ENCODE measurements at regions not wholly inside any gene's neighbourhood (a gene's known extent, or its start where the extent isn't known, plus 50 kb on each side); places are given as distances from the start of the nearest gene placed in this dataset.

DNA sequence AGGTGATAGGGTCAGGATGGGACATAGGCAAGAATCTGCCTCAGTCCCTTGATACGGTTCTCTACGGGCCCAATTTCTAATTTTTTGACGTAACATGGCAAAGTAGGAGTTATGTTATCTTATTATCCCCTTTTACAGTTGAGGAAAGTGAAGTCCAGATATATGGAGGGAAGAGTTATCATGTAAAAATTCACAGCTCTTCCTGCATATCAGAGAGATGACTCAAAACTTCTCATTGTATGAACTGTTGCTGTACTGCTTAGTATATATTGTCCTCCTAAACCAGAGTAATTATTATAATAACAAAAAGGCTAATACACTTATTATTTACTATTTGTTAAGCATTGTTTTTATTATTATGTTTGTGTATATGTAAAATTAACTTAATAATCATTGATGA lies 260.5 kb upstream of the IGFBP7 start:
- no peak overlapping the region for H3K4me3 ChIP-seq (ENCODE audit: control insufficient read depth, low read depth, low read length)
- TF ChIP-seq, protein P1, sequence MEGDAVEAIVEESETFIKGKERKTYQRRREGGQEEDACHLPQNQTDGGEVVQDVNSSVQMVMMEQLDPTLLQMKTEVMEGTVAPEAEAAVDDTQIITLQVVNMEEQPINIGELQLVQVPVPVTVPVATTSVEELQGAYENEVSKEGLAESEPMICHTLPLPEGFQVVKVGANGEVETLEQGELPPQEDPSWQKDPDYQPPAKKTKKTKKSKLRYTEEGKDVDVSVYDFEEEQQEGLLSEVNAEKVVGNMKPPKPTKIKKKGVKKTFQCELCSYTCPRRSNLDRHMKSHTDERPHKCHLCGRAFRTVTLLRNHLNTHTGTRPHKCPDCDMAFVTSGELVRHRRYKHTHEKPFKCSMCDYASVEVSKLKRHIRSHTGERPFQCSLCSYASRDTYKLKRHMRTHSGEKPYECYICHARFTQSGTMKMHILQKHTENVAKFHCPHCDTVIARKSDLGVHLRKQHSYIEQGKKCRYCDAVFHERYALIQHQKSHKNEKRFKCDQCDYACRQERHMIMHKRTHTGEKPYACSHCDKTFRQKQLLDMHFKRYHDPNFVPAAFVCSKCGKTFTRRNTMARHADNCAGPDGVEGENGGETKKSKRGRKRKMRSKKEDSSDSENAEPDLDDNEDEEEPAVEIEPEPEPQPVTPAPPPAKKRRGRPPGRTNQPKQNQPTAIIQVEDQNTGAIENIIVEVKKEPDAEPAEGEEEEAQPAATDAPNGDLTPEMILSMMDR (conservative IDR thresholded peaks at IDR 0.05; ENCODE audit: control insufficient read depth, insufficient read depth, low read depth, low read length): no peak
- no peak for DNase-seq (ENCODE audit: low read depth)

- H3K4me3 ChIP-seq (ENCODE audit: control insufficient read depth, low read depth, low read length): no peak overlapping the region
- TF ChIP-seq, protein P1 (conservative IDR thresholded peaks at IDR 0.05; ENCODE audit: control insufficient read depth, insufficient read depth, low read depth, low read length): no peak
- no peak for DNase-seq (ENCODE audit: low read depth)
Measured at GRCh38 chr4:57369446-57369845, 259.3 kb upstream of the IGFBP7 start.

DNA sequence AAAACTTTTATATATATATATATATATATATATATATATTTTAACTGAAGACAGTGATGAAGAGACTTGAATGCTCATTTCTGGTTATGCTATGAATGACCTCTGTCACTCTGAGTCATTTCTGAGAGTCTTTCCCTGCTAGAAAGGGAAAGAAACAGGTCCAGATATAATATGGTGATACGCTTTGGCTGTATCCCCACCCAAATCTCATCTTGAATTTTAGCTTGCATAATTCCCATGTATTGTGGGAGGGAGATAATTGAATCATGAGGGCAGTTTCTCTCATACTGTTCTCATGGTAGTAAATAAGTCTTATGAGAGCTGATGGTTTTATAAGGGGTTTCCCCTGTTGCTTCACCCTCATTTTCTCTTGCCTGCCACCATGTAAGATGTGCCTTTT lies 254.1 kb upstream of the IGFBP7 start:
- no peak overlapping the region for H3K4me3 ChIP-seq (ENCODE audit: control insufficient read depth, low read depth, low read length)
- TF ChIP-seq, protein P1 (conservative IDR thresholded peaks at IDR 0.05; ENCODE audit: control insufficient read depth, insufficient read depth, low read depth, low read length): no peak
- DNase-seq (ENCODE audit: low read depth): no peak

- no peak for DNase-seq (ENCODE audit: low read depth)
- TF ChIP-seq, protein P1 (conservative IDR thresholded peaks at IDR 0.05; ENCODE audit: control insufficient read depth, insufficient read depth, low read depth, low read length): no peak
- H3K4me3 ChIP-seq (ENCODE audit: control insufficient read depth, low read depth, low read length): no peak overlapping the region
Measured at GRCh38 chr4:57363346-57363745, 253.2 kb upstream of the IGFBP7 start.

- no peak overlapping the region for H3K4me3 ChIP-seq (ENCODE audit: control insufficient read depth, low read depth, low read length)
- TF ChIP-seq, protein P1 (conservative IDR thresholded peaks at IDR 0.05; ENCODE audit: control insufficient read depth, insufficient read depth, low read depth, low read length): no peak
- no peak for DNase-seq (ENCODE audit: low read depth)
Measured at GRCh38 chr4:57360681-57361080, 250.5 kb upstream of the IGFBP7 start.

- DNase-seq (ENCODE audit: low read depth): no peak
- H3K4me3 ChIP-seq (ENCODE audit: control insufficient read depth, low read depth, low read length): no peak overlapping the region
- TF ChIP-seq, protein P1 (conservative IDR thresholded peaks at IDR 0.05; ENCODE audit: control insufficient read depth, insufficient read depth, low read depth, low read length): no peak
Measured at GRCh38 chr4:57355101-57355665, 245.0 kb upstream of the IGFBP7 start.

- H3K4me3 ChIP-seq (ENCODE audit: control insufficient read depth, low read depth, low read length): no peak overlapping the region
- TF ChIP-seq, protein P1 (conservative IDR thresholded peaks at IDR 0.05; ENCODE audit: control insufficient read depth, insufficient read depth, low read depth, low read length): no peak
- no peak for DNase-seq (ENCODE audit: low read depth)
Measured at GRCh38 chr4:57351731-57352130, 241.5 kb upstream of the IGFBP7 start.
